GM12878 (cell line): ENCODE measurements at regions not wholly inside any gene's neighbourhood (a gene's known extent, or its start where the extent isn't known, plus 50 kb on each side); places are given as distances from the start of the nearest gene placed in this dataset.

Source experiments
- FOXM1 ChIP-seq: IDR thresholded peaks from 2 replicates; pipeline ENCODE4 v1.6.1; 2012; ENCODE audit warnings: low read depth, mild to moderate bottlenecking, inconsistent platforms, low read length, moderate library complexity
- MTA2 ChIP-seq: fragments of 450-650 bp; IDR thresholded peaks from 2 replicates; pipeline ENCODE4 v1.6.1; 2016; ENCODE audit warnings: low read depth, mild to moderate bottlenecking, moderate library complexity
- NFIC ChIP-seq: IDR thresholded peaks from 2 replicates; pipeline ENCODE4 v1.6.1; 2012; ENCODE audit warnings: low read depth, mild to moderate bottlenecking, inconsistent platforms, low read length, moderate library complexity
- SUZ12 ChIP-seq: fragments of 200-600 bp; sonication (generic); IDR thresholded peaks from one replicate; pipeline ENCODE4 v1.6.1; 2018; ENCODE audit warnings: antibody characterized with exemption, mild to moderate bottlenecking; ENCODE audit not compliant: unreplicated experiment
- TBL1XR1 ChIP-seq: IDR thresholded peaks from 2 replicates; pipeline ENCODE4 v1.6.1; 2012; ENCODE audit warnings: low read depth, low read length, improper control_type of control experiment
- ZNF384 ChIP-seq: IDR thresholded peaks from 2 replicates; pipeline ENCODE4 v1.6.1; 2012; ENCODE audit warnings: low read depth, mild to moderate bottlenecking, low read length, improper control_type of control experiment, borderline replicate concordance
- ZNF592 ChIP-seq: fragments of 450-650 bp; IDR thresholded peaks from 2 replicates; pipeline ENCODE4 v1.6.1; 2017; ENCODE audit warnings: mild to moderate bottlenecking, moderate library complexity
- ZNF687 ChIP-seq: fragments of 450-650 bp; IDR thresholded peaks from 2 replicates; pipeline ENCODE4 v1.6.1; 2017; ENCODE audit warnings: mild to moderate bottlenecking, moderate library complexity

GRCh38 chr7:50943482-50943881, 160.8 kb upstream of the GRB10 start (continued):
- no peak for TF ChIP-seq ZNF592
- TF ChIP-seq ZNF687, result no peak
- TF ChIP-seq TBL1XR1, result no peak
- no peak for TF ChIP-seq FOXM1
- no peak for TF ChIP-seq SUZ12
- TF ChIP-seq MTA2, result no peak
- no peak for TF ChIP-seq NFIC
- no peak for TF ChIP-seq ZNF384
